OCI-LY7 (cell line): ENCODE measurements at regions not wholly inside any gene's neighbourhood (a gene's known extent, or its start where the extent isn't known, plus 50 kb on each side); places are given as distances from the start of the nearest gene placed in this dataset.

Source experiments
- BruUV-seq: library from RNA; stranded (reverse); fragments of 400-500 nt; replicated peaks from 2 replicates; lab custom pipeline; 2021; lab: Mats Ljungman, UMichigan
- CTCF ChIA-PET: fragments of 300-600 bp; sonication (Branson Sonifier 250); formaldehyde crosslinking; loops from one replicate; lab custom pipeline; 2022; ENCODE audit warnings: antibody characterized with exemption; ENCODE audit not compliant: unreplicated experiment; lab: Charles Lee
- POLR2A ChIA-PET: fragments of 300-600 bp; sonication (Branson Sonifier 250); formaldehyde crosslinking; loops from one replicate; lab custom pipeline; 2022; ENCODE audit warnings: antibody characterized with exemption; lab: Charles Lee
- DNase-seq: peaks from one replicate; pipeline ENCODE4 v3.0.0-alpha.2; 2015; ENCODE audit warnings: low spot score
- H2AFZ ChIP-seq: fragments of 200-600 bp; sonication (generic), shearing (Covaris generic); 2 replicates; pipeline ENCODE4 v1.6.1; 2014; ENCODE audit warnings: mild to moderate bottlenecking, antibody characterized with exemption, low read length, moderate library complexity
- H3K27ac ChIP-seq: fragments of 200-600 bp; sonication (generic); 2 replicates; pipeline ENCODE4 v1.5.1; 2014; ENCODE audit warnings: mixed run types, low read depth, mild to moderate bottlenecking, moderate library complexity, low read length, inconsistent platforms; ENCODE audit not compliant: poor library complexity, severe bottlenecking
- H3K36me3 ChIP-seq: fragments of 200-600 bp; sonication (generic); 2 replicates; pipeline ENCODE4 v1.6.1; 2014; ENCODE audit warnings: mild to moderate bottlenecking, antibody characterized with exemption, low read length, moderate library complexity, mixed read lengths; ENCODE audit not compliant: insufficient read depth
- H3K4me1 ChIP-seq: fragments of 200-600 bp; sonication (generic); 2 replicates; pipeline ENCODE4 v1.5.1; 2014; ENCODE audit warnings: mild to moderate bottlenecking, low read length; ENCODE audit not compliant: insufficient read depth, poor library complexity, severe bottlenecking
- H3K4me2 ChIP-seq: fragments of 200-600 bp; sonication (generic); 2 replicates; pipeline ENCODE4 v1.6.1; 2014; ENCODE audit warnings: mild to moderate bottlenecking, low read length
- H3K4me3 ChIP-seq: fragments of 200-600 bp; sonication (generic); 2 replicates; pipeline ENCODE4 v1.5.1; 2014; ENCODE audit warnings: mild to moderate bottlenecking, low read depth, low read length; ENCODE audit not compliant: poor library complexity, severe bottlenecking
- H3K79me2 ChIP-seq: fragments of 200-600 bp; sonication (generic); 2 replicates; pipeline ENCODE4 v1.6.1; 2016; ENCODE audit warnings: low read depth, mild to moderate bottlenecking, low read length, moderate library complexity, mixed read lengths; ENCODE audit not compliant: insufficient read depth
- H3K9me2 ChIP-seq: fragments of 200-600 bp; sonication (generic); 2 replicates; pipeline ENCODE4 v1.6.1; 2016; ENCODE audit warnings: mild to moderate bottlenecking, low read length, mixed read lengths; ENCODE audit not compliant: insufficient read depth
- H3K9me3 ChIP-seq: fragments of 200-600 bp; sonication (generic); 2 replicates; pipeline ENCODE4 v1.6.1; 2014; ENCODE audit warnings: mild to moderate bottlenecking, mixed run types, low read length, mixed read lengths
- H4K20me1 ChIP-seq: fragments of 200-600 bp; sonication (generic); 2 replicates; pipeline ENCODE4 v1.6.1; 2014; ENCODE audit warnings: mild to moderate bottlenecking, antibody characterized with exemption, low read length, moderate library complexity, mixed read lengths; ENCODE audit not compliant: insufficient read depth
- CTCF ChIP-seq: fragments of 200-600 bp; sonication (generic); conservative IDR thresholded peaks from 2 replicates; pipeline ENCODE4 v1.5.1; 2014; ENCODE audit warnings: mild to moderate bottlenecking, antibody characterized with exemption, low read length, moderate library complexity, mixed read lengths
- EZH2phosphoT487 ChIP-seq: fragments of 200-600 bp; sonication (generic); IDR thresholded peaks from 2 replicates; pipeline ENCODE4 v1.6.1; 2018; ENCODE audit warnings: low read depth, borderline replicate concordance, mild to moderate bottlenecking, mixed run types, antibody characterized with exemption, low read length, moderate library complexity, mixed read lengths
- intact Hi-C: fragments of 100-400 bp; cut with micrococcal nuclease; formaldehyde crosslinking; loops from one replicate; pipeline ENCODE4 v1.10.0; 2022; ENCODE audit not compliant: unreplicated experiment

GRCh38 chr2:164065038-164065437 is 329.2 kb upstream of the FIGN start:
- no peaks in the 10 kb centered on the region for H3K4me1 ChIP-seq
- no peak for TF ChIP-seq EZH2phosphoT487
- TF ChIP-seq CTCF: no peak
- BruUV-seq: no TSS peak
- no peak for DNase-seq
- CTCF ChIA-PET: no interaction called here
- no peak overlapping the region for H3K27ac ChIP-seq
- no peaks in the 10 kb centered on the region for H3K79me2 ChIP-seq
- no peak overlapping the region for H2AFZ ChIP-seq
- H3K4me2 ChIP-seq: no peak overlapping the region
- no peaks in the 10 kb centered on the region for H3K9me2 ChIP-seq
- no peaks in the 10 kb centered on the region for H4K20me1 ChIP-seq
- POLR2A ChIA-PET: interaction anchor here (0.7 to 0.9 kb wide), 2 partner anchors 19 to 1119 kb away, joined by 3 to 4 read pairs; no protein-coding TSS in a partner anchor
- H3K9me3 ChIP-seq: no peaks in the 10 kb centered on the region
- no peaks in the 10 kb centered on the region for H3K36me3 ChIP-seq
- H3K4me3 ChIP-seq: no peak overlapping the region
- intact Hi-C loops: loop anchor here (10.0 kb wide), 2 partner anchors 720 to 880 kb away; no protein-coding TSS in a partner anchor

- POLR2A ChIA-PET: interaction anchor here (0.5 kb wide), 1 partner anchor 114 kb away, joined by 3 read pairs; no protein-coding TSS in a partner anchor
- TF ChIP-seq EZH2phosphoT487: no peak
- TF ChIP-seq CTCF: peak; percentile 79
- H3K79me2 ChIP-seq: no peaks in the 10 kb centered on the region
- no peaks in the 10 kb centered on the region for H3K4me1 ChIP-seq
- H3K27ac ChIP-seq: no peak overlapping the region
- DNase-seq: peak; percentile 16
- H3K4me2 ChIP-seq: no peak overlapping the region
- H2AFZ ChIP-seq: no peak overlapping the region
- H3K4me3 ChIP-seq: no peak overlapping the region
- CTCF ChIA-PET: no interaction called here
- no TSS peak for BruUV-seq
- H3K9me2 ChIP-seq: no peaks in the 10 kb centered on the region
- no peaks in the 10 kb centered on the region for H3K36me3 ChIP-seq
- no peaks in the 10 kb centered on the region for H4K20me1 ChIP-seq
- intact Hi-C loops: loop anchor here (10.0 kb wide), 2 partner anchors 716 to 876 kb away; no protein-coding TSS in a partner anchor
- no peaks in the 10 kb centered on the region for H3K9me3 ChIP-seq
These were observed 325.4 kb upstream of the FIGN start for GRCh38 chr2:164061129-164061746.

- Histone ChIP-seq H2AFZ (no peak overlapping the region), H3K79me2 (no peaks in the 10 kb centered on the region), H3K36me3 (no peaks in the 10 kb centered on the region), H3K4me2 (no peak overlapping the region), H4K20me1 (no peaks in the 10 kb centered on the region), H3K4me1 (no peaks in the 10 kb centered on the region), H3K9me2 (no peaks in the 10 kb centered on the region), H3K9me3 (no peaks in the 10 kb centered on the region), H3K27ac (no peak overlapping the region), H3K4me3 (no peak overlapping the region)
- intact Hi-C loops: loop anchor here (10.0 kb wide), 2 partner anchors 715 to 875 kb away; no protein-coding TSS in a partner anchor
- TF ChIP-seq CTCF (no peak), EZH2phosphoT487 (no peak)
- DNase-seq: no peak
- no TSS peak for BruUV-seq
- ChIA-PET CTCF (no interaction called here), POLR2A (interaction anchor here (0.7 to 0.8 kb wide), 2 partner anchors 243 to 285 kb away, joined by 3 read pairs; no protein-coding TSS in a partner anchor)
These were observed 324.2 kb upstream of the FIGN start for GRCh38 chr2:164060031-164060430.
